ENCODE measurements at regions not wholly inside any gene's neighbourhood (a gene's known extent, or its start where the extent isn't known, plus 50 kb on each side); places are given as distances from the start of the nearest gene placed in this dataset.
A peak's percentile ranks its signal among the peaks of the same experiment; 100 is the strongest.

GRCh38 chr3:73827204-73827603, 202.5 kb upstream of the PDZRN3 start:
- peak in 1 of 6 experiments; percentile 0 for TF ChIP-seq CTCF (IDR thresholded peaks at IDR 0.05)
- no peak for TF ChIP-seq POLR2A (IDR thresholded peaks at IDR 0.05)

Data from Peyer's patch (tissue), 4 donors.